ENCODE measurements at regions not wholly inside any gene's neighbourhood (a gene's known extent, or its start where the extent isn't known, plus 50 kb on each side); places are given as distances from the start of the nearest gene placed in this dataset.

DNA sequence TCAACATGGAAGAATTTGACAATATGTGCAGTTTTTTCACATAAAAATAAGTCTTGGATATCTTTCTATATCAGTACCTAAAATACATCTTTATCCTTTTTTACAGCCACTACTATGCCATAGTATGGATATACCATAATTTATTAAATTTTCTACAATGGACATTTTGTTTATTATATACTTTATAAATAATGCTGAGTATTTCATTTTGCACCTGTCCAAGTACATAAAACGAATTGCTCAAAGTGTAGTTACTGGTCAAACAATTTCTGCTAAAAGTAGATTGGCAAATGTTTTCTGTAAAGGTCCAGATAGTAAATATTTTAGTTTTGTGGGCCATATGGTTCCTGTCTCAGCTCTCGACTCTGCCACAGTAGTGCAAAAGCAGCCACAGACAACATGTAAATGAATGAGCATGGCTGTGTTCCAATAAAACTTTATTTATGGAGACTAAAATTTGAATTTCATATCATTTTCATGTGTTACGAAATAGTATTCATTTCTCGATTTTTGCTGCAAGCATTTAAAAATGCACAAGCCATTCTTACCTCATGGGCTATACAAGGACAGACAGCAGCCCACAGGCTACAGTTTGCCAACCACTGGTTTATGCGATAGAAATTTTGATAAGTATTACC is 96.9 kb upstream of the STEAP1B start:
- TF ChIP-seq, protein P1, sequence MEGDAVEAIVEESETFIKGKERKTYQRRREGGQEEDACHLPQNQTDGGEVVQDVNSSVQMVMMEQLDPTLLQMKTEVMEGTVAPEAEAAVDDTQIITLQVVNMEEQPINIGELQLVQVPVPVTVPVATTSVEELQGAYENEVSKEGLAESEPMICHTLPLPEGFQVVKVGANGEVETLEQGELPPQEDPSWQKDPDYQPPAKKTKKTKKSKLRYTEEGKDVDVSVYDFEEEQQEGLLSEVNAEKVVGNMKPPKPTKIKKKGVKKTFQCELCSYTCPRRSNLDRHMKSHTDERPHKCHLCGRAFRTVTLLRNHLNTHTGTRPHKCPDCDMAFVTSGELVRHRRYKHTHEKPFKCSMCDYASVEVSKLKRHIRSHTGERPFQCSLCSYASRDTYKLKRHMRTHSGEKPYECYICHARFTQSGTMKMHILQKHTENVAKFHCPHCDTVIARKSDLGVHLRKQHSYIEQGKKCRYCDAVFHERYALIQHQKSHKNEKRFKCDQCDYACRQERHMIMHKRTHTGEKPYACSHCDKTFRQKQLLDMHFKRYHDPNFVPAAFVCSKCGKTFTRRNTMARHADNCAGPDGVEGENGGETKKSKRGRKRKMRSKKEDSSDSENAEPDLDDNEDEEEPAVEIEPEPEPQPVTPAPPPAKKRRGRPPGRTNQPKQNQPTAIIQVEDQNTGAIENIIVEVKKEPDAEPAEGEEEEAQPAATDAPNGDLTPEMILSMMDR (IDR thresholded peaks at IDR 0.05), result no peak
- no peak overlapping the region for H3K27ac ChIP-seq
- no peak for DNase-seq (ENCODE audit: low spot score)
- H3K4me3 ChIP-seq, result no peak overlapping the region

DNA sequence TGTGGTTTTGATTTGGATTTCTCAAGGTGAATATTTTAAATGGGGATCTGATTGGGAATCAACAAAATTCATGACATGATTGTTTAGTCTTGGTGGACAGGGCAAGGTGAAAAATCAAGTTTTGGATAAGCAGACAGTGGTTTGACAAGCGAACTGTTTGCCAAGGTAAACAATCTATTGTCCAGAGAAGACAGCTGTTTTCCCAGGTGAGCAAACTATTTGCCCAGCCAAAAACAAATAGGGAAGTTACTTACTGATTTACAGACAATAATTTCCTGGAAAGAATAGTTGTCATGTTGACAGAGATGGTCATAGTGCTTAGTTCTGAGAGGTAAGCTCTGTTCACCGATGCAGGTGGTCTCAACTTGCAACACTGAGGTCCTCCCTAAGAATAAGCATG is 94.0 kb upstream of the STEAP1B start:
- H3K4me3 ChIP-seq, result no peak overlapping the region
- DNase-seq (ENCODE audit: low spot score), result no peak
- H3K27ac ChIP-seq, result no peak overlapping the region
- TF ChIP-seq, protein P1 (IDR thresholded peaks at IDR 0.05), result no peak

DNA sequence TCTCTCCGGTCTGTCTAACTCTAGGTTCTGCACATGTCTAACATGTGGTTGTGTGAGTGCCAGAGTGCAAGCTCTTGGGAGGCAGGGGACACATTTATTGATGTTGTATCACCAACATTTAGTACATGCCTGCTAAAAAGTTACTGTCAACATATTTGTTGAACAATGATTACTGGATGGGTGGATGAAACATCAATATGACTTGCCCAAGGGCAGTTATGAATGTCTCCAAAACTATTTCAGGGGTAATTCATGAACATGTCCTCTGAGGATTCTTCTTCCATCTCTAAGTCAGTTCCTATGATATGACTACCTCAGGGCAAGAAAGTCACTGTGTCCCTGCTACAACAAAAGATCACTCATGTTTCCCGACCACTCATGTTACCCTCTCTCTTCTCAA is 91.3 kb upstream of the STEAP1B start:
- DNase-seq (ENCODE audit: low spot score), result no peak
- TF ChIP-seq, protein P1 (IDR thresholded peaks at IDR 0.05), result no peak

DNA sequence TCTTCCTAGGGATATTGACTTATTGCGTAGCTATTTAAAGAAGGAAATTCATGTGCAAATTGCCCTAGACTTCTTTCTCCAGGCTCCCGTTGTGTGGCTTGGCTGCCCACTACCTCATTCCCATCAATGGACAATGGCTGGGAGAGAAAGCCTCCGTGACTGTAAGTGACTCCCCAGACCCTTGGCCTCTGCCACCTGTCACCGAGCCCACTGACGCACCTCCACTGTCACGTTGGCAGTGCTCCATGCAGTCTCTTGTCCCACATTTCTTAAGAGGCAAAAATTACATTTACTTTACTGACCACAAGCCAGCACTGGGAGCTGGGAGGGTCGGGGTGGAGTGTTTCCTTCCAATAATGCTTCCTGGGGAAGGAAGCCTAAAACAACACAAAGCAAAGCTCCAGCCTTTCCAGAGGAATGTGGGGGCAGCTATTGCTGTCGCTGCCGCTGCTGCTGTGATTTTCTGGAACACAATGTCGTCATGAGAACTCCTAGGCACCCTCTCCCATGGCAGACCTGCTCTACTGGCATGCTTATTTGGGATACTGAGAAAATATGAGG is 89.7 kb upstream of the STEAP1B start:
- H3K27ac ChIP-seq, result peak overlapping the region; percentile 53 to 85
- peak; percentile 90 for DNase-seq (ENCODE audit: low spot score)
- TF ChIP-seq, protein P1 (IDR thresholded peaks at IDR 0.05), result no peak
- peak overlapping the region; percentile 57 for H3K4me3 ChIP-seq

More for the DNA sequence above, 91.3 kb upstream of the STEAP1B start:
- H3K27ac ChIP-seq, result no peak overlapping the region
- H3K4me3 ChIP-seq, result no peak overlapping the region

DNA sequence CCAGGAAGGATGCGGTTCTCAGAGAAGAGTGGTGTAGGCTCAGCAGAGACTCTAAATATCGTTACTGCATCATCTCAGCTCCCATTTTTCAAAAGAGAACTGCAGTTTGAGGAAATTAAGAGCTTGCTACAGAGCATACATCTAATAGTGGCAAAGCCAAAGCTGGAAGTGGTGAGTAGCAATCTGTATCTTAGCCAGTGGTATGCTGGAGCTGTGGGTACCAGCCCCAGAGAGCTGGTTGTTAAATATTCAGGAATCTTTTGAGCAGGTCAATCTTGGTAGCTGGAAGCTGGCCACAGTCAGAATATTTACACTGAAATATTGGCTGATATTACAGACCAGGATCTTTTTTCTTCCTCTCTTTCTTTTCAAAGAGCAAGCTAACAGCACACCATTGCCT is 88.4 kb upstream of the STEAP1B start:
- H3K27ac ChIP-seq, result peak overlapping the region in 1 of 2 donors; percentile 36
- no peak overlapping the region for H3K4me3 ChIP-seq
- TF ChIP-seq, protein P1 (IDR thresholded peaks at IDR 0.05), result no peak
- DNase-seq (ENCODE audit: low spot score), result no peak

DNA sequence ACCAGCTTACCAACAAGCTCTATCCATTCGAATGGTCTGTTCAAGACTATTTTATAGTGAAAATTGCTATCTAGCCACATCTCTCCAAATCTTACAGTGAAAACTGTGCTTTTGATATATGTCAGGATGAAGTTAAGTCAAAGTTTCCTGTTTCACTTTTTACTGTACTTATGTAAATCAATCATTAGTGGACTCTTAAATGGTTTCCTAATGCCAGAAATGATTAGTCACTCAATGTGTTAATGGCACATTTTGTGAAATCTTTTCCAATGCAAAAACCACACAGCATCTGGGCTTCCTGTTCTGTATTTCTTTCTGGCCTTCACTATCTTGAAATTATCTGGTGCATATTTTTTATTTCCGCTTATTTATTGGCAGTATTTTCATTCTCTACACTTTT is 87.3 kb upstream of the STEAP1B start:
- Histone ChIP-seq H3K4me3 (no peak overlapping the region), H3K27ac (no peak overlapping the region)
- TF ChIP-seq, protein P1 (IDR thresholded peaks at IDR 0.05), result no peak
- DNase-seq (ENCODE audit: low spot score), result no peak

DNA sequence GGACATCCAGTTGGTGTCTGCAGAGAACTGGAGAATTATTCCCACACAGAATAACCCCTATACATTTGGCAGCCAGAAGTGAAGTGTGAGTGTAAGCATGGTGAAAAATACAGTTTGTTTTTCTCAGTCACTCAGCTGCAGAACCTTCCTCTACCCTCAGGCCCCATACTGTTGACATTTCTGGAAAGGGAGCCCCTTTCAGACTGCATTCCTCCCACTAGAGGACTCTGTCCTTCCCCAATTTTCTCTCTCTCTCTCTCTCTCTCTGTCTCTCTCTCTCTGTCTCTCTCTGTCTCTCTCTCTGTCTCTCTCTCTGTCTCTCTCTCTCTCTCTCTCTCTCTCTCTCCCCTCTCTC is 86.8 kb upstream of the STEAP1B start:
- Histone ChIP-seq H3K27ac (no peak overlapping the region), H3K4me3 (no peak overlapping the region)
- TF ChIP-seq, protein P1 (IDR thresholded peaks at IDR 0.05), result no peak
- DNase-seq (ENCODE audit: low spot score), result no peak

Measured in coronary artery (tissue), 2 donors.